Nephron progenitor cell (in vitro differentiated cells): ENCODE measurements at regions not wholly inside any gene's neighbourhood (a gene's known extent, or its start where the extent isn't known, plus 50 kb on each side); places are given as distances from the start of the nearest gene placed in this dataset.

ENCODE experiments used
- DNase-seq: peaks from one replicate; pipeline ENCODE4 v3.0.0; 2021
- H3K27ac Mint-ChIP-seq: 2 replicates; pipeline ENCODE4 v1.8.0; 2021; ENCODE audit warnings: mild to moderate bottlenecking, moderate library complexity, mixed read lengths
- H3K27me3 Mint-ChIP-seq: 2 replicates; pipeline ENCODE4 v1.8.0; 2021; ENCODE audit warnings: mild to moderate bottlenecking, low read depth, mixed read lengths; ENCODE audit not compliant: poor library complexity
- H3K36me3 Mint-ChIP-seq: 2 replicates; pipeline ENCODE4 v1.8.0; 2021; ENCODE audit warnings: low read depth, mixed read lengths
- H3K4me1 Mint-ChIP-seq: 2 replicates; pipeline ENCODE4 v1.8.0; 2021; ENCODE audit warnings: mixed read lengths
- H3K4me3 Mint-ChIP-seq: 2 replicates; pipeline ENCODE4 v1.8.0; 2021; ENCODE audit warnings: mild to moderate bottlenecking, moderate library complexity, mixed read lengths
- H3K9me3 Mint-ChIP-seq: 2 replicates; pipeline ENCODE4 v1.8.0; 2021; ENCODE audit warnings: mild to moderate bottlenecking, moderate library complexity, mixed read lengths
- CTCF ChIP-seq: fragments of 200-600 bp; sonication (generic); IDR thresholded peaks from 2 replicates; pipeline ENCODE4 v1.5.0; 2021; ENCODE audit warnings: antibody characterized with exemption

DNA sequence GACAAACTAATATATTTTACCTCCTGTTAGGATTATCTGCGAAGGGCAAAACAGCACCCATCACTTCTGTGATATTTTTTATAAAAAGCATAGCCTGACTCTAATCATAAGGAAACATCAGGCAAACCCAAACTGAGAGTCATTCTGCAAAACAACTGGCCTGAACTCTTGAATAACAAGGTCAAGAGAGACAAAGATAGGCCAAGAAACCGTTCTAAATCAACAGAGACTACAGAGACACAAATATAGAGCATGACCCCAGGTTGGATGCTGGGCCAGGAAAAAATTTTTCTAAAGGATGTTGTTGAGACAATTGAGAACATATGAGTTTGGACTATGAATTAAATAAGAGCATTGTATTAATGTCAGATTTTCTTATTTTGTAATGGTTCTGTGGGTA, 384.9 kb downstream of the NFIB start:
- peaks cover 18% of the 10 kb centered on the region for H3K9me3 Mint-ChIP-seq
- peaks cover 16% of the 10 kb centered on the region for H3K36me3 Mint-ChIP-seq
- peaks cover 19% of the 10 kb centered on the region for H3K4me1 Mint-ChIP-seq
- H3K27me3 Mint-ChIP-seq: peaks cover 7% of the 10 kb centered on the region
- no peak for TF ChIP-seq CTCF
- DNase-seq: no peak
- H3K4me3 Mint-ChIP-seq: no peak overlapping the region
- no peak overlapping the region for H3K27ac Mint-ChIP-seq

- Mint-ChIP-seq H3K4me3 (no peak overlapping the region), H3K4me1 (no peaks in the 10 kb centered on the region), H3K9me3 (peaks cover 30% of the 10 kb centered on the region), H3K36me3 (peaks cover 26% of the 10 kb centered on the region), H3K27me3 (peaks cover 3% of the 10 kb centered on the region), H3K27ac (no peak overlapping the region)
- DNase-seq: no peak
- no peak for TF ChIP-seq CTCF
Observed at GRCh38 chr9:13923381-13923780, 390.6 kb downstream of the NFIB start.

GRCh38 chr9:13920557-13920956, 393.4 kb downstream of the NFIB start:
- DNase-seq: no peak
- peaks cover 5% of the 10 kb centered on the region for H3K4me1 Mint-ChIP-seq
- H3K9me3 Mint-ChIP-seq: peaks cover 22% of the 10 kb centered on the region
- peaks cover 16% of the 10 kb centered on the region for H3K36me3 Mint-ChIP-seq
- H3K27ac Mint-ChIP-seq: no peak overlapping the region
- TF ChIP-seq CTCF: no peak
- no peak overlapping the region for H3K4me3 Mint-ChIP-seq
- H3K27me3 Mint-ChIP-seq: peaks cover 3% of the 10 kb centered on the region

DNA sequence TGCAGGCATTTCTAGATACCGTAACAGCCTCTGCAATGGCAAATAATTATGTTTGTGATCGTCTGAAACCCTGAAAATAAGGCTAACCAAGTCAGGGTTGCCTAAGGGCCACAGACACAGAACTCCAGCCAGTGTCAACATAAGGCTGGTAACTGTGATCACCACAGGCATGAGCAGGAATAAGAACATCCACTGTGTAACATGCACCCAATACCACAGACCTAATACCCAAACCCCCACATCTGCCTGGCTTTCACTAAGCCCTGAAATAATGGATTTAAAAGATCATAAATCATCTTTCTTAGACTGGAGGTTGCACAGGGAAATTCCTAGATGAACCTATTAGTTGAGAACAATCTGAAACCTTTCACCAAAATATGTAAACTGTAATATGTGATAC, 394.5 kb downstream of the NFIB start:
- DNase-seq: no peak
- Mint-ChIP-seq H3K27me3 (no peaks in the 10 kb centered on the region), H3K27ac (no peak overlapping the region), H3K36me3 (peaks cover 11% of the 10 kb centered on the region), H3K4me3 (no peak overlapping the region), H3K9me3 (peaks cover 14% of the 10 kb centered on the region), H3K4me1 (peaks cover 12% of the 10 kb centered on the region)
- no peak for TF ChIP-seq CTCF

GRCh38 chr9:13917534-13917933, 396.4 kb downstream of the NFIB start:
- no peaks in the 10 kb centered on the region for H3K9me3 Mint-ChIP-seq
- TF ChIP-seq CTCF: no peak
- H3K4me3 Mint-ChIP-seq: no peak overlapping the region
- no peak overlapping the region for H3K27ac Mint-ChIP-seq
- no peaks in the 10 kb centered on the region for H3K36me3 Mint-ChIP-seq
- peaks cover 2% of the 10 kb centered on the region for H3K27me3 Mint-ChIP-seq
- peaks cover 19% of the 10 kb centered on the region for H3K4me1 Mint-ChIP-seq
- DNase-seq: no peak

- Mint-ChIP-seq H3K4me1 (peaks cover 19% of the 10 kb centered on the region), H3K27me3 (peaks cover 2% of the 10 kb centered on the region), H3K36me3 (no peaks in the 10 kb centered on the region), H3K9me3 (no peaks in the 10 kb centered on the region), H3K4me3 (no peak overlapping the region), H3K27ac (no peak overlapping the region)
- no peak for DNase-seq
- no peak for TF ChIP-seq CTCF
Observed at GRCh38 chr9:13915591-13916301, 398.2 kb downstream of the NFIB start.
